Occipital lobe (tissue), 1 donor: ENCODE measurements at regions not wholly inside any gene's neighbourhood (a gene's known extent, or its start where the extent isn't known, plus 50 kb on each side); places are given as distances from the start of the nearest gene placed in this dataset.

Experiments used
- DNase-seq: peaks from one replicate; lab custom pipeline; 2025; lab: John Stamatoyannopoulos, UW

DNA sequence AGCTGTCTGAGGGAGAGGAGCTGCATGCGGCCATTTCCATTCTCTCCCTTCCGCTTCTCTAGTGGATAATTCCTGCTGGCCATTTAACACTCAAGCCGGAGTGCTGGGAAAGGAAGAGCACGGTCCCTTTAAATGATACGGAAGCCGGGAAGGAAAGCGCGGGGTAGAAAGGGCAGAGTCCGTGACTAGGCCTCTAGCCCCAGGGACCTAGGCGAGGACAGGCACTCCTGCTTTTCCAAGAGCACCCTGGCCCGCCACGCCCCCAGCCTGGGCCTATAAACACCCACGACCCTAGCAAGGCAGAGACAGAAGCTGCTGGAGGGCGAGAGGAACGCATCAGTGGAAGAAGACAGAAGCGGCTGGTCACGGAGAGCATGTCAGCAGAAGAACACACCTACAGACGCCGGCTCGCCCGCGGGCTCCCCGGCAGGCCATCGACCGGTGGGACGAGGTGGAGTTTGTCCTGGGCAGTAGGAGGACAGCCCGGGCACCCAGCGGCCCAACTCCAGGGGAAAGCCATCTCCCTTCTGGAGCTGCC is 1206.6 kb upstream of the TMEM132C start:
- no peak for DNase-seq

GRCh38 chr12:127060933-127061332 is 1206.0 kb upstream of the TMEM132C start:
- DNase-seq: no peak

DNA sequence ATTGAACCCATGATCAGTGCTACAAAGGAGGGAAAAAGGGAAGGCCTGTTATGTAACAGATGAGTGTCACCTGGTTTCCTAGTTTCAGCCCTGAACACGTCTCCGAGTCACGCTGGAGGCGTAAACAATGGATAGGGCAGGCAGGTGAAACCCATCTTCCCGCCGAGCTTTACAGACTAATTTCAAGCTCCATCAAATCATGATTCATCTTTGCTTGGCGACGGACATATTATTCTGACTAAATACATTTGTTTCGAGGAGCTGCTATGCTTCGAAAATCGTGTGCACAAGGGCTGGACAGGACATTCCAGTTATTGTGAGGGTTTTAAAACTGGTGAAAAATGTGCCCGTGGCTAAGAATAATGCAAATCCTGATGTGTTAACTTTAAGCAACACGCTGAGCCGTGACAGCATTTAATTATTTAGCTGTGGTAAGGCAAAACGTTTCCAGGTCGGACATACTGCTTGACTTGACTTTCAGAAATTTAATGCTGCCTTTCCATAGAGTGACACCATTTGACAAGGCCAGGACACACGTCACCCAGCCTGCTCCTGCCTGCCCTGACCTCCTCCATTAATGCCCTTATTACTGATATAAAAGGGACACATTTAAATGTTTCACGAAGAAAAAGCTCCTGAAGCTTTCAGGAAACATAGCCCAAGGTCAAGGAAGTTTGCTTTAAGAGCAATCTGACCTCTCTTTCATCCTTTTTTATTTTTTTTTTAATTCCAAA is 1203.5 kb upstream of the TMEM132C start:
- DNase-seq: no peak

DNA sequence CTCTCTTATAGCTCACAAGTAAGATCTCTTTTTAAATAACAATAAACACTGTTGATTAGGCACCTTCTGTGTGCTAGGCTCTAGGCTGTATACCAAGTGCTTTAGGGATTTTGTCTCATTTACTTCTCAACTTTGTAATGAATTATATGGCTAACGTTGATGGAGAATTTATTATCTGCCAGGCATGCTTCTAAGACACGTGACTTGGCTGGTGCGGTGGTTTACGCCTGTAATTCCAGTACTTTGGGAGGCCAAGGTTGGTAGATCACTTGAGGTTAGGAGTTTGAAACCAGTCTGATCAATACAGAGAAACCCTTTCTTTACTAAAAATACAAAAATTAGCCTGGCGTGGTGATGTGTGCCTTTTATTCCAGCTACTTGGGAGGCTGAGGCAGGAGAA is 1202.8 kb upstream of the TMEM132C start:
- DNase-seq: no peak

GRCh38 chr12:127065595-127065994 is 1201.4 kb upstream of the TMEM132C start:
- DNase-seq: no peak

DNA sequence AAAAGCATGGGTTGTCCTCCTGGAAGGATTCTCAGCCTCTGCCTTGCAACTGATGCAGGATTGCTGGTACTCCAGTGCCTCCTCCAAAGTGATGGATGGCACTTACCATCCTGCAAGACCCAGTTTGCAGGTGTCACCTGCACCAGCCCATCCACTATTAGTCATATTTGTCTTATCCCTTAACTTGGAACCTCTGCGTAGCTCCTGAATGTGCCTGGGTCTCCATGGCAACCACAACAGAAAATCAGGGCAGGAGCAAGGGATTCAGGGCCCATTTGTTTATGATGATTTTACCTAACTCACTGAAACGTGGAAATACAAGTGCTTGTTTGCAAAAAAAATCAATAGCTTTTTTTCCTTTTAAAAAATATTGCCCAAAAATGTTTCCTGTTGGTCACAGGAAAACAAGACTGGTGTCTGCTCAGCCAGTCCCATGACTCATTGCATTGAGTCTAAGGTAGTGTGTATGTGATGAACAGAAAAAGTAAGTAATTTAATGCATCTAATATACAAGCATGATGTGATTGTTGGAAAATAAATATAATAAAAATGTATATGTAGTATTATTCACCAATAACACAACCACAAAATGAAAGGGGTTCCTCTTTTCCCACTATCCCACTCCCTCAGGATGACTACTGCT is 1196.3 kb upstream of the TMEM132C start:
- DNase-seq: no peak

DNA sequence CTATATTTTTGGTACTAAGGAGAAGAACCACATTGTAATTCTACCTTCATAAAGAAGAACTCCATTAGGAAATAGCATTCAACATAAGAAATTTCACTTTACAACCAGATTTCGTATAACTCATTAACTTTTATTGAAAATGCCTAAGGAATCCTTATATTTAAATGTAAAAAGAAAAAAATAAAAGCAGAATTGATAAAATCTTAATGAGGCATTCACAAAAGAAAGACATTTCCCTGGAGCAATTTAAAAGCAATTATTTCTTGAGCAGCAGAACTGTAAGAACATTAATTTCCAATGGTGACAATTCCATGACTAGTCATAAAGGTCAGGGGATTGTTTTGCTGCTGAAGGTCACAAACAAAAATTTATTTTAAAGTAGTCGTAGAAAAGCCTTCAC is 1192.8 kb upstream of the TMEM132C start:
- DNase-seq: no peak

DNA sequence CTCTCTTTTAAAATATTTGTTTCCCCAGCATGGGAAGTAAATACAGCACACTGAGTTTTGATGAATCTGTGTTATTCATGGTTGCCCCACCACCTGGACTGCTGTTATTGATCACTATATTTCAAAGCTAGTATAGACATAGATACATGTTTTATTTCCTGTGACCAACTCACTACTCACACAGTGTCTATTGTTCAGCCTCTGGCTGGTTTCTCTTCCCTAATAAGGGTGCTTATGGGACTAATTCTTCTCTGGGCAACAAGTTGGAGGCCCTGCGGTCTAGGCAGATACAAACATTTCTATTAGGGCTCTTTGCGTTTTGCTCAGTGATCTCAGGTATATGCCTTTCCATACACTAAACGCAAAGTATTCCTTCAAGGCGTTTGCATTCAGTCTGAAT is 1191.0 kb upstream of the TMEM132C start:
- no peak for DNase-seq

DNA sequence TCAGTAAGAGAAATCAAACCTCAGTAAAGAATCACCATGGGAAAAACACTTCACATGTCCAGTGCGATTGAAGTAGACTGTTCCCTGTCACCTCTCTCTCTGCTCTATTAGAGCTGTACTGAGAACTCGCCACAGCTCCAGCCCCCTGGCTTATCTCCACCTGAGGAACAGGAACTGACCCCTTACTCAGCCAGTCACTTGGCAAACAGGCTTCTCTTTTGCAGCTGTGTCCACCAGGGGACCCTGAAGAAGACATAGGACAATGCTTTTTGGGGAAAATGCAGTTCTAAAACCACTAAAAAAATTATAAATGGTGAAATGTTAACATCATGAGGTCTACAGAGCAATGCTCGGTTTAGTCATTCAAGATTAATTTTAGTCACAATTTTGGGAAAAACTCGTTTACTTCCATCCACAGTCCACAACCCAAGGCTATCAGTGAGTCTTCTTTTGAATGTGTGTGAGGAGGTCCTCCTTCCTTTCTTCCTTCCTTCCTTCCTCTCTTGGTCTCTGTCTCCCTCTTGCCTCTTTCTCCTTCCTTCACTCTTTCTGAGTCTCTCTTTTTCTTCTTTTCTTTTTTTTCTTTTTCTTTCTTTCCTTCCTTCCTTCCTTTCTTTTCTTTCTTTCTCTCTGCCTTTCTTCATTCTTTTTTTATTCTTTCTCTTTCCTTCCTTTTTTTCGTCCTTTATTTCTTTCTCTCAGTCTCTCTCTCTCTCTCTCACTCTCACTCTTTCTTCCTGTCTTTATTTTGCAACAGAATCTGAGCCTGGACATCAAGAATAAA is 1189.5 kb upstream of the TMEM132C start:
- DNase-seq: no peak

- no peak for DNase-seq
Measured at GRCh38 chr12:127078577-127079350, 1188.2 kb upstream of the TMEM132C start.

DNA sequence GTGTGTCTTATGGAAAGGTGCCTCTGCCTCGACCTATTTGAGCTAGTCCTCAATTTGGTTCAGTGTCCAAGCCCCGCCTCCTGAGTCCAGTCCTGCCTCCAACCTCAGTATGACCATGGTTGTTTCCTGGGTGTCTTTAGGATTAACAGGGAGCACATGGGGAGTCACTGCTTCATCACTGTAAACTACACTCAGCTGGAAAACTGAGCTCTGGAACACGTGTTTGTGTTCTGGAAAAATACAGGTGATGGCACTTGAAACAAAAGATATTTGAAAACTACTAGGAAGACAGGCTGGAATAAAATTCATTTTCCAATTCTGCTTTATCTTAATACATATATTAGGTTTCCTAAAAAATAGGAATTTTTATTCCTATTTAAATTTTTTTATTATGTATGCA is 1187.3 kb upstream of the TMEM132C start:
- no peak for DNase-seq

DNA sequence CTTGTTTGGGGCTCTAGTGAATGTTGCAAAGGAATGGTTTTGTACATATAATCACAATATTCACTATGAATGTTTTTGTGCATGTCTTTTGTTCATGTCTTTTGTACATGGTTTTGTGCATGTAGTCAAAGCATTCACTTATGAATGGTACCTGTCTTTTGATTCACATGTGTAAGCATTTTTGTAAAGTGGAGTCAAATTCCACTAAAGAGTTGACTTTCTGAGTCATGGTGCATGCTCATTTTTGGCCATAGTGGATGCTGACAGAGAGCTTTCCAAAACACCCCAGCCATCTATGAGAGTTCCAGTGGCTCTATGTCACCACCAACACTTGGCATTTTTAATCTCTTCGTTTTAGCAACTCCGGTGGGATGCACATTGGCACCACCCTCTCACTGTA is 1185.9 kb upstream of the TMEM132C start:
- DNase-seq: no peak

- DNase-seq: no peak
Measured at GRCh38 chr12:127083008-127083949, 1183.7 kb upstream of the TMEM132C start.

DNA sequence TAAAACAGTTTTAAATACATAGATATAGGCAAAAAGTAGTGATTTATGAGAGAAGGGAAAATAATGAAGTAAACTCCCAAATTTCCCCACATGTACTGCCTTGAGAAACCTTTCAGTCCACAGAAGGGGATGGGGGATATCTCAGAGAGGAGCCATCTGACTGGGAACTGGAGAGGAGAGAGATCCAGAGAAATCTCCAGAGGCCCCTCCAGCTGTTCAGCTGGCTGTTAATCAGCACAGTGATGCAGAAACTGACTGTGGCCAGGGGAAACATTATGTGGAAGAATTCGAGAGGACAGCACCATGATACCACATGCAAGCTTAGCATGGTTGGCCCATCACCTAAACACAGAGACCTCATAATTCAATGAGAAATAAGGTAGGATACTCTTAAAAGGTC is 1165.9 kb upstream of the TMEM132C start:
- no peak for DNase-seq

DNA sequence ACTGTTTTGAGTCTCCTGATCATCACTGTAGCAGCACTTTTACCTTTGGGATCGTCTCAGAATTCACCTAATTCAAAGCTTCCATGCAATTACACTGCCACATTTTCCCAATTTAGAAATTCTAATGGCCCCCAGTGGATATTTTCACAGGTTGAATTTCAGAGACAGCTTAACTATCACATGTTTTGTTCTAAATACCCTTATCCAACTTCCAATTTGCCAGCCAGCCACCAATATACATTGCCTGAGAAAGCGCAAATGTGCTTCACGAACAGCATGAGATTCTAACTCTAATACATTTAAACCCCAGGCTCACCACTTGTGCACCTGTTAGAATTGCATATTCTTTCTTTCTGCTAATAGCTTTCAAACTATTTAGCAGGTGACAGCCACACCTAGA is 1160.9 kb upstream of the TMEM132C start:
- no peak for DNase-seq

- no peak for DNase-seq
Measured at GRCh38 chr12:127106697-127107096, 1160.3 kb upstream of the TMEM132C start.

DNA sequence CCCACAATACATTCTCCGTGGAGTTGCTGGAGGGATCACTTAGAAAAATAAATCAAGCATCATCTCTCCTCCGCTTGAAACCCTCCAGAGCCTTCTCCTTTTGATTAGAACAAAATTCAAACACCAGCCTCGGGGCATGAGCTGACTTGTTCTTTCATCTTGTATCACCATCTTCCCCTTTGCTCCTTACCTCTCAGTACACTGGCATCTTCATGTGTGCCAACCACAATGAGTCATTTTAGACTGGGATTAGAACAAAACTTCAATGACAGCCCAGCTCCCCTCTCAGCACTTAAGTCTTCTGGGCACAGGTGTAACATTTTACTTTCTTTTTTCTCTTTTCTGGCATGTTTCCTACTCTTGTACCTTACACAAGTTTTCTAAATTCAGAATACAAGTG is 1159.2 kb upstream of the TMEM132C start:
- no peak for DNase-seq

DNA sequence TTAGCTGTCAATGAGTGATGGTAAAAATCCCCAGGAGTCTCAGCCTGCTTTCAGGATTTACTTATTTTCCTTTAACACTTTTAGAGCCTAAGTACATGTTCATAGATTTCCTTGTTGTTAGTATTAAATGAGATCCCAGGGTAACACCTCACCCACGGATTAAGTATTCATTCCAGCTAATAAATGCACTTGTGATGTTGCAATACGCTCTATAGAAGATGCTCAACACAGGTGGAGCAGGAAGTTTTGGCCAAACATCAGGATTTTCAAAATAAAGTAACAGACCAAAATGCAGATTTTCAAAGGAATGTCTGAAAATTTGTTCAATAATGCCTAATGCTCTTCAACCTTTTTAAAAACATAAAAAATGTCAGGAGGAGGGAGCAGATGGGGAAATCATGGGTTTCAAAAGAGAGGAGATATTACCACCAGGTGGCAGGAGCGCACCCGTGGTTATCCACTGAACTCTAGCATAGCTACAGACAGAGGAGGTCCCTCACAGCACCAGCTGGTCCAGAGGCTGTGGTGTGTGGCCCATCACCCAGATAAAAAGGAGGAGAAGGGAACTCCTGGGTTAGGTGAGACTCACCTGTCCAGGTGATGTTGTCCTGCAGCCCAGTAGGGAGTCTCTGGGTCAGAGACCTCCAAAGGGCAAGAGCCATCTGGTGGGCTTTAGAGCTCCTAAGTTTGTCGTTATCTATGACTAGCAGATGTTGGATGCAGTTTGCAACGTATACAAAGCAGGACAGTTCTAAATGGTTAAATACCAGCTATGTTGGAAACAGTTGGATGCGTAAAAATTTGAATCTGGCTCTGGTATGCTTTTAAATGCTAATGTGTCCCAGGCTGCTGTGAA is 1158.4 kb upstream of the TMEM132C start:
- DNase-seq: no peak

DNA sequence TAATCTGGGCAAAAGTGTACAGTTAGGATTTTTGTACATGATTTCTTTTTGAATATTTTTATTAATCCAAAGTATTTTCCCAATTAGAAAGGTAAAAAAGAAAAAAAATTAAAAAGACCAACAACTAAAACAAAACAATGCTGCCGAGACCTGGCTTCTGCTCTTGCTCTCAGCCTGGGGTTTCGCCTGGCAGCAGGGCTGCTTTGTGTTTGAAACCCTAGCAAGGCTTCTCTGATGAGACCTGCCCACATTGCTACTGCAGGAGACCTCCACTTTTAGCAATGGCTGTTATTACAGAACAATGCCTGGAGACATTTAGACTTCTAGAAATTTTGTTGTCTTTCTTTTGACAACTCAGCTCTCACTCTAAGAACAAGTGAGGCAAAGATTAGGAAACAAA is 1153.0 kb upstream of the TMEM132C start:
- DNase-seq: no peak
